Mesenchymal stem cell (in vitro differentiated cells and primary cell): ENCODE measurements at regions not wholly inside any gene's neighbourhood (a gene's known extent, or its start where the extent isn't known, plus 50 kb on each side); places are given as distances from the start of the nearest gene placed in this dataset.

ENCODE experiments used
- DNase-seq: peaks from one replicate; pipeline ENCODE4 v3.0.0-alpha.2; 2013
- H2AFZ ChIP-seq: one replicate; pipeline ENCODE4 v1.6.1; 2013; ENCODE audit warnings: low read depth, mild to moderate bottlenecking, control low read depth, inconsistent platforms, low read length, moderate library complexity
- H2AK5ac ChIP-seq: 2 replicates; pipeline ENCODE4 v1.6.1; 2013; ENCODE audit warnings: low read length, moderate library complexity, mild to moderate bottlenecking, inconsistent platforms; ENCODE audit not compliant: severe bottlenecking
- H2BK120ac ChIP-seq: one replicate; pipeline ENCODE4 v1.6.1; 2013; ENCODE audit warnings: low read depth, mild to moderate bottlenecking, inconsistent platforms, low read length, moderate library complexity
- H2BK12ac ChIP-seq, 2 experiments: one replicate each; pipeline ENCODE4 v1.6.1; 2013; ENCODE audit warnings: inconsistent platforms in 2 of 2, low read length in 2 of 2, mild to moderate bottlenecking in 2 of 2, moderate library complexity in 2 of 2, control low read depth in 1 of 2
- H2BK15ac ChIP-seq: one replicate; pipeline ENCODE4 v1.6.1; 2013; ENCODE audit warnings: mild to moderate bottlenecking, low read depth, inconsistent platforms; ENCODE audit not compliant: poor library complexity, severe bottlenecking
- H2BK5ac ChIP-seq: 2 replicates; pipeline ENCODE4 v1.6.1; 2013; ENCODE audit warnings: low read depth, mild to moderate bottlenecking, low read length, control low read depth, inconsistent platforms; ENCODE audit not compliant: poor library complexity, severe bottlenecking
- H3K14ac ChIP-seq, 2 experiments: one replicate each; pipeline ENCODE4 v1.6.1; 2013; ENCODE audit warnings: inconsistent platforms in 2 of 2, low read length in 2 of 2, control low read depth in 1 of 2, mild to moderate bottlenecking in 1 of 2, moderate library complexity in 1 of 2
- H3K18ac ChIP-seq, 2 experiments: one replicate each; pipeline ENCODE4 v1.6.1; 2013; ENCODE audit warnings: inconsistent platforms in 2 of 2, low read length in 2 of 2, control low read depth in 1 of 2, low read depth in 1 of 2, mild to moderate bottlenecking in 1 of 2
- H3K23ac ChIP-seq, 2 experiments: one replicate each; pipeline ENCODE4 v1.6.1; 2013; ENCODE audit warnings: inconsistent platforms in 2 of 2, low read length in 2 of 2, mild to moderate bottlenecking in 2 of 2, moderate library complexity in 2 of 2, control low read depth in 1 of 2
- H3K27ac ChIP-seq: 2 replicates; pipeline ENCODE4 v1.5.1; 2013; ENCODE audit warnings: mild to moderate bottlenecking, moderate library complexity, low read length, control low read depth, inconsistent platforms; ENCODE audit not compliant: poor library complexity, severe bottlenecking
- H3K27me3 ChIP-seq, 2 experiments: 2 replicates each; pipeline versions ENCODE4 v1.6.1 to v1.7.0; 2013; ENCODE audit warnings: low read length in 2 of 2, mild to moderate bottlenecking in 2 of 2, moderate library complexity in 2 of 2, control low read depth in 1 of 2, inconsistent platforms in 1 of 2; ENCODE audit not compliant: control insufficient read depth in 1 of 2, insufficient read depth in 1 of 2
- H3K36me3 ChIP-seq, 2 experiments: 2 replicates each; pipeline versions ENCODE4 v1.6.1 to v1.7.0; 2013; ENCODE audit warnings: low read length in 2 of 2, control low read depth in 1 of 2, inconsistent platforms in 1 of 2, low read depth in 1 of 2, mild to moderate bottlenecking in 1 of 2; ENCODE audit not compliant: insufficient read depth in 2 of 2, control insufficient read depth in 1 of 2
- H3K4ac ChIP-seq, 2 experiments: one replicate each; pipeline ENCODE4 v1.6.1; 2013; ENCODE audit warnings: inconsistent platforms in 2 of 2, low read length in 2 of 2, mild to moderate bottlenecking in 2 of 2, moderate library complexity in 2 of 2, control low read depth in 1 of 2, low read depth in 1 of 2
- H3K4me1 ChIP-seq: 2 replicates; pipeline ENCODE4 v1.6.1; 2013; ENCODE audit warnings: low read depth, low read length, control low read depth; ENCODE audit not compliant: control insufficient read depth, insufficient read depth
- H3K4me2 ChIP-seq: 2 replicates; pipeline ENCODE4 v1.6.1; 2013; ENCODE audit warnings: low read length, mild to moderate bottlenecking, inconsistent platforms; ENCODE audit not compliant: poor library complexity, severe bottlenecking
- H3K4me3 ChIP-seq, 2 experiments: 2 replicates each; pipeline versions ENCODE4 v1.5.1 to v1.7.0; 2013; ENCODE audit warnings: low read length in 2 of 2, mild to moderate bottlenecking in 2 of 2, control low read depth in 1 of 2, low read depth in 1 of 2; ENCODE audit not compliant: insufficient read depth in 1 of 2
- H3K79me1 ChIP-seq: replicated peaks from 2 replicates; pipeline ENCODE4 v1.6.1; 2013; ENCODE audit warnings: mild to moderate bottlenecking, control low read depth, low read length, inconsistent platforms; ENCODE audit not compliant: poor library complexity, severe bottlenecking
- H3K9ac ChIP-seq: 2 replicates; pipeline ENCODE4 v1.7.0; 2013; ENCODE audit warnings: mild to moderate bottlenecking, low read length, moderate library complexity
- H3K9me3 ChIP-seq: 2 replicates; pipeline ENCODE4 v1.7.0; 2013; ENCODE audit warnings: mild to moderate bottlenecking, low read length; ENCODE audit not compliant: control insufficient read depth
- H4K8ac ChIP-seq: one replicate; pipeline ENCODE4 v1.6.1; 2013; ENCODE audit warnings: inconsistent platforms, mild to moderate bottlenecking, low read length, moderate library complexity
- H4K91ac ChIP-seq: one replicate; pipeline ENCODE4 v1.6.1; 2013; ENCODE audit warnings: mild to moderate bottlenecking, low read length, inconsistent platforms
- WGBS: methylation state at CpG from one replicate; pipeline ENCODE4 v1.1.7; 2013; ENCODE audit warnings: mixed read lengths; 5-methylcytosine and 5-hydroxymethylcytosine counted together

DNA sequence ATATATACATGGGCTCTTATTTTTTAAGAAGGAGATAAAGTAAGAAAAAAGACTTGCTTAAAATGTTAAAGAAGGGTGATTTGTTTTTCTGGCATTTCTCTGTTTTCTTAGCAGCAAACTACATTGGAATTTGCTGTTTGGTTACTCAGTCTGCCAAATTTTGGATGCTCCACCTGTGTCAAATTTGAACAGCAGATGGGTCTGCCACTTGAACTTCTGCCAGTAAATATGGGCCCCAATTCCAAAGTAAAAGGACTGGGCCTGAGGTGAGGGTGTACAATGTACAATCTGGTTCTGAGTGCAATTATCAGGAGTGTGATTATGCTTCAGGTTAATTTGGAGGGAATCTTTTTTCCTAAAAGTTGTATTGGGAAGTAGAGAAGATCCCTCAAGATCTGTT lies 794.5 kb downstream of the DSC3 start:
- H3K23ac ChIP-seq, result no peak overlapping the region
- H3K9ac ChIP-seq, result no peak overlapping the region
- no peak overlapping the region for H4K8ac ChIP-seq
- H3K14ac ChIP-seq, result no peak overlapping the region
- no peaks in the 10 kb centered on the region for H3K79me1 ChIP-seq
- H3K4me3 ChIP-seq, result no peak overlapping the region
- no peak overlapping the region for H3K27ac ChIP-seq
- H3K18ac ChIP-seq, result no peak overlapping the region
- no peak overlapping the region for H2AK5ac ChIP-seq
- H2BK12ac ChIP-seq, result no peak overlapping the region
- H2AFZ ChIP-seq, result no peak overlapping the region
- no peaks in the 10 kb centered on the region for H3K9me3 ChIP-seq
- H3K27me3 ChIP-seq, result no peaks in the 10 kb centered on the region
- H3K4me1 ChIP-seq, result no peaks in the 10 kb centered on the region
- H3K36me3 ChIP-seq, result no peaks in the 10 kb centered on the region
- DNase-seq, result no peak
- no peak overlapping the region for H2BK5ac ChIP-seq
- H3K4ac ChIP-seq, result no peak overlapping the region
- H3K4me2 ChIP-seq, result no peak overlapping the region
- no peak overlapping the region for H2BK15ac ChIP-seq
- no peak overlapping the region for H2BK120ac ChIP-seq
- no peak overlapping the region for H4K91ac ChIP-seq

DNA sequence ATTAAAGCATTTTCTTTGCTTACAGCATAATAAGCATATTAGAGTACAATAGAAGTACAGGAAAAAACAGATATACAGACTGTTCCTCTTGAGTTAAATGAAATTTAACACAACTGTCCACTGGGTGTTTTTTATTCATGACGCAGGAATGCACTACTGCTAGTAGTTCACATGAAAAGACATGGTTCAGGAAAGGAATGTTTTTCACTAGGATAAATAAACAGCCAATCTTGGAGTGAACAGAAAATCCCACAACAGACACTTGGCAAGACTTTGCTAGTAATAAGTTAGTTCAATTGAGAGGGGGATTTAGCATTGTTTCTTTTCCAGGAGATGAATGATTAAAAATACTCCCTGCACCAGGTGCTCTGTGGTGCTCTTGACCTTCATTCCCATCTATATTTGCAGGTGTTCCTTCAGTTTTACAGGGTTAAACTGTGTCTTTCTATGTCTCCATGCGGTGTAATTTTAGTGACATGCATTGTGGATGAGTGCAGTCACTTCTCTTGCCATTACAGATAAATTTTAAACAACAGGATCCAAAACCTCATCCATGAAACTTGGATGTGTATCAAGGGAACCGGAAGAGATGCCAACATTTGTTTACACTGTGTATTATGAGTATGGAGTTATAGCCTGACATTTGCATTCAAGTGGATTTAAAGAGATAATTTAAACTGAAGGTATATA lies 796.6 kb downstream of the DSC3 start:
- H4K91ac ChIP-seq, result no peak overlapping the region

DNA sequence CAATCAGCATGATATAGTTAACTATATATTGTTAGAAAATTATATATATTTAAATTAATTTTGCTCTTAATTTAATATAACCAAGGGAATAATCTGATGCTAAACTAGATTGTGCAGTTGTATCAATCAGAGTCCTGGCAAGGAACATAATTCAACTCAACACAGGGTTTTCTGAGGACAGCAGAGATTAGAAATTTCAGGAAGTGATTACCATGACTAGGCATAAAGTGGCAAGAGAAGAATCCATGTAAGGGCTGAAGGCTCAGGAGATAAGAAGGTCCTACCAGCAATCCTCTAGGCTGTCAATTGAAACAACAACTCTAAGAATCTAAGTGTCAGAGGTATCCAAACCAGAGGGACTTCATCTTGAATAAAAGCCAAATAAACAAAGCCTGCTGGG lies 807.8 kb downstream of the DSC3 start:
- Histone ChIP-seq H3K18ac (no peak overlapping the region), H2AK5ac (no peak overlapping the region), H3K36me3 (no peaks in the 10 kb centered on the region), H3K14ac (no peak overlapping the region), H3K27me3 (no peaks in the 10 kb centered on the region), H2BK12ac (no peak overlapping the region), H2BK120ac (no peak overlapping the region), H3K27ac (no peak overlapping the region), H3K9me3 (no peaks in the 10 kb centered on the region), H2BK15ac (no peak overlapping the region), H3K4ac (no peak overlapping the region), H2BK5ac (no peak overlapping the region), H3K4me1 (no peaks in the 10 kb centered on the region), H4K8ac (no peak overlapping the region), H4K91ac (no peak overlapping the region), H3K4me3 (no peak overlapping the region), H3K9ac (no peak overlapping the region), H2AFZ (no peak overlapping the region), H3K4me2 (no peak overlapping the region), H3K23ac (no peak overlapping the region), H3K79me1 (no peaks in the 10 kb centered on the region)
- DNase-seq, result peak; percentile 16

More for the DNA sequence above, 796.6 kb downstream of the DSC3 start:
- no peak overlapping the region for H3K23ac ChIP-seq
- no peak overlapping the region for H2BK120ac ChIP-seq
- DNase-seq, result peak; percentile 51
- H3K36me3 ChIP-seq, result no peaks in the 10 kb centered on the region
- H2BK15ac ChIP-seq, result no peak overlapping the region
- no peaks in the 10 kb centered on the region for H3K79me1 ChIP-seq
- H3K4me2 ChIP-seq, result no peak overlapping the region
- WGBS, result 100% methylated on average over 1 of the region's 3 CpGs
- H3K18ac ChIP-seq, result no peak overlapping the region
- H2BK5ac ChIP-seq, result no peak overlapping the region
- no peak overlapping the region for H3K9ac ChIP-seq
- H3K4me3 ChIP-seq, result no peak overlapping the region
- H2BK12ac ChIP-seq, result no peak overlapping the region
- H3K27me3 ChIP-seq, result no peaks in the 10 kb centered on the region
- no peaks in the 10 kb centered on the region for H3K4me1 ChIP-seq
- H3K9me3 ChIP-seq, result no peaks in the 10 kb centered on the region
- H3K27ac ChIP-seq, result no peak overlapping the region
- H2AFZ ChIP-seq, result no peak overlapping the region
- H4K8ac ChIP-seq, result no peak overlapping the region
- H3K4ac ChIP-seq, result no peak overlapping the region
- no peak overlapping the region for H3K14ac ChIP-seq
- no peak overlapping the region for H2AK5ac ChIP-seq

DNA sequence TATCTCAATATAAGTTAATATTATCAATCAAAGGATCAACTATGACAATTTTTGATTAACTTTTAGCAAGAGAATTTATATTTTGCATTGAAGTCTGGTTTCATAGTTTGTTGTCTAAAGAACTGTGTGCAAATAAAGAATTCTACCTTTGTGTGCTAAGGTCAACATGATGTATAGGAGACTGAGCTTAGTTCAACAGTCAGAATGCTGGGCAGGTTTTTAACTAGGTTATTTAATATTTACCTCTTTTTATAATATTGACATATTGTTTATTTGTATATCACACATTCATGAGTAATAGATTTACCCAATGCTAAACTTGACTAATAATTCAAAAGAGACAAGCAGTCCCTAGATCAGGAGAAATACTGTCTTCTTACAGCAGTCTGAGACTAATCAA lies 831.4 kb downstream of the DSC3 start:
- H2BK15ac ChIP-seq, result no peak overlapping the region
- no peak overlapping the region for H3K4me3 ChIP-seq
- H3K27ac ChIP-seq, result no peak overlapping the region
- no peak overlapping the region for H3K18ac ChIP-seq
- no peak overlapping the region for H3K23ac ChIP-seq
- no peak overlapping the region for H2BK5ac ChIP-seq
- H3K4ac ChIP-seq, result no peak overlapping the region
- DNase-seq, result no peak
- no peak overlapping the region for H2AK5ac ChIP-seq
- no peak overlapping the region for H2BK12ac ChIP-seq
- no peaks in the 10 kb centered on the region for H3K36me3 ChIP-seq
- H3K14ac ChIP-seq, result no peak overlapping the region
- no peaks in the 10 kb centered on the region for H3K79me1 ChIP-seq
- H3K9me3 ChIP-seq, result no peaks in the 10 kb centered on the region
- no peak overlapping the region for H2BK120ac ChIP-seq
- no peaks in the 10 kb centered on the region for H3K27me3 ChIP-seq
- no peak overlapping the region for H2AFZ ChIP-seq
- no peak overlapping the region for H3K9ac ChIP-seq
- H4K8ac ChIP-seq, result no peak overlapping the region
- H3K4me2 ChIP-seq, result no peak overlapping the region
- H4K91ac ChIP-seq, result no peak overlapping the region
- H3K4me1 ChIP-seq, result no peaks in the 10 kb centered on the region
